AG20443 (cell line): ENCODE measurements at regions not wholly inside any gene's neighbourhood (a gene's known extent, or its start where the extent isn't known, plus 50 kb on each side); places are given as distances from the start of the nearest gene placed in this dataset.
"Not testable (repeated sequence)": the region's sequence is repeated elsewhere in the genome, so short reads cannot be mapped to it uniquely, and the experiment has no call there.

ENCODE experiments used
- DNase-seq: peaks from one replicate; pipeline ENCODE4 v3.0.0; 2012; ENCODE audit warnings: low spot score, mixed read lengths

GRCh38 chr5:16296946-16297345 is 117.4 kb upstream of the MARCHF11 start:
- DNase-seq, result no peak

GRCh38 chr5:16291894-16292293 is 112.3 kb upstream of the MARCHF11 start:
- no peak for DNase-seq

- no peak for DNase-seq
Measured at GRCh38 chr5:16291474-16291873, 111.9 kb upstream of the MARCHF11 start.

- DNase-seq, result no peak
Measured at GRCh38 chr5:16283791-16284190, 104.2 kb upstream of the MARCHF11 start.

GRCh38 chr5:16276859-16277258 is 97.3 kb upstream of the MARCHF11 start:
- DNase-seq, result not testable (repeated sequence)

- no peak for DNase-seq
Measured at GRCh38 chr5:16271851-16272250, 92.3 kb upstream of the MARCHF11 start.

GRCh38 chr5:16265141-16265540 is 85.5 kb upstream of the MARCHF11 start:
- DNase-seq, result peak; percentile 17

GRCh38 chr5:16260000-16260399 is 80.4 kb upstream of the MARCHF11 start:
- no peak for DNase-seq

GRCh38 chr5:16253856-16254255 is 74.3 kb upstream of the MARCHF11 start:
- no peak for DNase-seq

GRCh38 chr5:16245956-16246355 is 66.4 kb upstream of the MARCHF11 start:
- no peak for DNase-seq

GRCh38 chr5:16245249-16245648 is 65.7 kb upstream of the MARCHF11 start:
- DNase-seq, result no peak

GRCh38 chr5:16238018-16238417 is 58.4 kb upstream of the MARCHF11 start:
- no peak for DNase-seq

- no peak for DNase-seq
Measured at GRCh38 chr5:16234598-16234997, 55.0 kb upstream of the MARCHF11 start.

GRCh38 chr5:16233730-16234129 is 54.1 kb upstream of the MARCHF11 start:
- no peak for DNase-seq

- DNase-seq, result no peak
Measured at GRCh38 chr5:16229357-16229940, 49.9 kb upstream of the MARCHF11 start.
